GM18870 (cell line): ENCODE measurements at regions not wholly inside any gene's neighbourhood (a gene's known extent, or its start where the extent isn't known, plus 50 kb on each side); places are given as distances from the start of the nearest gene placed in this dataset.

Experiments used
- ATAC-seq: cut with Tn5 transposase; IDR thresholded peaks from one replicate; pipeline ENCODE4 v1.9.1; 2021; ENCODE audit warnings: moderate library complexity; ENCODE audit not compliant: unreplicated experiment

GRCh38 chr5:12794476-12795332 is 890.5 kb upstream of the CTNND2 start:
- no peak for ATAC-seq

GRCh38 chr5:12793373-12793772 is 889.1 kb upstream of the CTNND2 start:
- no peak for ATAC-seq

DNA sequence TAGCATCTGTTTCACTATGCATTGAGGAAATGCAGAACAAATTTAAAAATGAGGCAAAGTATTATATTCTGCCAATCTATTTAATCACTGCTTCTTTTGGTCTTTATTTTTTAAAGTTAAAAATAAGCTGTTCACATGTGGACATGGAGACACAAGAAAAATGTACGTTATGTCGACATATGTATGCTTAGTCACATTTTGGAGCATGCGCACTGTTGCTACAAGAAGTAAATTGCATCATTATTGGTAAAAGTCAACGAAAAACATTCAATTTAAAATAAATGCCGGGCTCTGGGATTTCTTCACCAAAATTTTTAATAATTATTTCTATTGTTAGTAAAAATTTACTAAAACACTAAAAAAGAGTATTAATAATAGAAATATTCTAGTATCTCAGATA is 876.3 kb upstream of the CTNND2 start:
- ATAC-seq: no peak

DNA sequence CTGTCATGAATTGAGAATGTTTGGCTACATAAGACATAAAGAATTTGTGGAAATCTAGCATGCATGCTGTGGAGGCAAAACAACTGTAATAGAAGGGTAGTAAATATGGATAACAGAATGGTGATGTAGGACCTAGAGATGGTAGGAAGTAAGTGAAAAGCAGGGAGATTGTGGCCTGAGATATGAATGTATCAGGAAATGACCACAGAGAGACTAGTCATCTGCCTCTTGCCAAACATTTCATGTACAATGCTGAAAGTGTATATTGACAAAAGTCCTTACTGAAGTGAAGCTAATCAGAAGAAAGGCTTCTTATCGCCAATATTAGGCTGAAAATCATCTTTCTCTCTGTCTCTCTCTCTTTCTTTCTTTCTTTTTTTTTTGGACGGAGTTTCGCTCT is 873.1 kb upstream of the CTNND2 start:
- ATAC-seq: no peak

DNA sequence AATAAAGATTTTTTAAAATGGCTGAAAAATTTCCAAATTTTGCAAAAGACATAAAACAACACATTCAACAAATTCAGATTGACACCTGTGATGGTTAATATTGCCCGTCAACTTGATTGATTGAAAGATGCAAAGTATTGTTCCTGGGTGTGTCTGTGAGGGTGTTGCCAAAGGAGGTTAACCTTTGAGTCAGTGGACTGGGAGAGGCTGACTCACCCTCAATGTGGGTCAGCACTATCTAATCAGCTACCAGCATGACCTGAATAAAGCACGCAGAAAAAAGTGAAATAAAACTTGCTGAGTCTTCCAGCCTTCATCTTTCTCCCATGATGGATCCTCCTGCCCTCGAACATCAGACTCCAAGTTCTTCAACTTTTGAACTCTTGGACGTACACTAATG is 868.0 kb upstream of the CTNND2 start:
- ATAC-seq: no peak

DNA sequence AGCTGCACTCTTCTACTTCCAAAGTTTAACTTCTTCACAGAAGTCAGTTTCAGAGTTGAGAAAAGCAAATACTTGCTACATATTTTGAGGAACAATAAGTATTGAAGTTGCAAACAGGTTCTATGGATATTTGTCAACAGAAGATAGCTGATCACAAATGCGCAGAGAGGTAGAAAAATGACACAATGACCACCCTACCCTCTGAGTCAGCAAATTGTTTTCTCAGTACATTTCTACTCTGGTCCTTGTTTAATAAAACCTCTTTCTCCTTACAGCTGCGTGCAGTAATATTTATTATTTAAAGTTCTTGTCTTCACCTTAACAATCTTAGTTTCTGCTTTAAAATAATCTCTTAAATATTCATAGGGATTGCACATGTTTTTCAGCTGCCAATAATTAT is 855.1 kb upstream of the CTNND2 start:
- ATAC-seq: no peak

DNA sequence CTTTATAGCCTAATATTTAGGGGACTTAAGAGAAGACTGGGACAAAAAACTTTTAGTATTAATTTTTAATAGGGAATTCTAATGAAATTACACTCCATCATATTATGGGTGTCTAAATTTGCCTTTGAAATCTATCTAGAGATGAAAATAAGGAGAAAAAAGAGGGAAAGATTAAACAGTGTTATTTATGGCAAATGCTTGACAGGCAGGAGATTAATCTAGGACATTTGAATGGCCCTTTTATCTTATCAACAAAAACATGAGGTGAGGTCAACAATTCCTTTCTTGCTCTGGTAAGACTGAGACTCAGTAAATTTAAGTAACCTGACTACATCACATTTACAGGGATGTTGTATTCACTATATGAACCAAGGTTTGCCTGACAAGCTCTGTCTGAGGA is 852.8 kb upstream of the CTNND2 start:
- no peak for ATAC-seq

- ATAC-seq: no peak
These were observed 841.3 kb upstream of the CTNND2 start for GRCh38 chr5:12745537-12745936.

DNA sequence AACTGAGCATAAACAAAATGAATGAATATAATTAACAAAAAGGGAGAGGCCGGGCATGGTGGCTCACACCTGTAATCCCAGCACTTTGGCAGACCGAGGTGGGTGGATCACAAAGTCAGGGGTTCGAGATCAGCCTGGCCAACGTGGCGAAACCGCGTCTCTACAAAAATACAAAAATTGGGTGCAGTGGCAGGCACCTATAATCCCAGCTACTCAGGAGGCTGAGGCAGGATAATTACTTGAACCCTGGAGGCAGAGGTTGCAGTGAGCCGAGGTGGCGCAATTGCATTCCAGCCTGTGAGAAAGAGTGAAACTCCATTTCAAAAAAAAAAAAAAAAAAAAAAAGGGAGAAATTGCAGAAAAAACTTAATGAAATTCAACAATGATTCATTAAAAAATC is 839.3 kb upstream of the CTNND2 start:
- no peak for ATAC-seq

GRCh38 chr5:12730354-12730753 is 826.1 kb upstream of the CTNND2 start:
- no peak for ATAC-seq

GRCh38 chr5:12716664-12717063 is 812.4 kb upstream of the CTNND2 start:
- ATAC-seq: no peak

DNA sequence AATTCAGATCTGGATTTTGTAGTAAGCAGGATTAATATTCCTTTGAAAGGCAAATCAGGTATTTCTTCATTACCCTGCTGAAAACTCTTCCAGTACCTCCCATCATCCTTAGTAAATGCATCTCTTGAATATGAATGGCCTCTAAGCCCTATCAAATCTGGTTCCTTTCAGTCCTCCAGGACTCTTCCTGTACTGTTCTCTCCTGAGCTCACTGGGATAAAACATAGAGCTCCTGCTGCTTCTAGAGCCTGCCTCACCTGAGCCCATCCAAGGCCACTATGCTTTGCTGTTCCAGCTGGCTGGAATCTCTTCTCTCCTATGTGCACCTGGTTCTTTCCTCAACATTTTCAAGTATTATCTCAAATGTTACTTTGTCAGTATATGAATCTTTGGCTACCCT is 803.3 kb upstream of the CTNND2 start:
- no peak for ATAC-seq

DNA sequence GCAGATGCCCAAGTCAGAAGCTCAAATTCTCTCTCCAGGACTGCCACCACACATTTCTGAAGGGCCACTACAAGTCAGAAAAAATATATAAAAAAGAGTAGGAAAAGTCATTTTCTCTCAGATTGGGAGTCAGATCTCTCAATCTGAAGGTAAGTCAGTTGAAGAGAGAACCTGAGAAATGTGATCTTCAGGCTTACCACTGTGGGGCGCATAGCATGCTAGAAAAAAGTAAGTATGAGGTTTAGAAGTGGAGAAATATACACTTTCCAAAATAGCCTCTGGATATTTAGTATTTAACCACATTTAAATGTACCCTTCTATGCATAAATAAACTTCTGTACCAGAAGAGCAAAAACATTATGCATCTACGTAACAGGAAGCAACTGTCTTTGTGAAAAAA is 800.7 kb upstream of the CTNND2 start:
- no peak for ATAC-seq

GRCh38 chr5:12703254-12703653 is 799.0 kb upstream of the CTNND2 start:
- ATAC-seq: no peak

DNA sequence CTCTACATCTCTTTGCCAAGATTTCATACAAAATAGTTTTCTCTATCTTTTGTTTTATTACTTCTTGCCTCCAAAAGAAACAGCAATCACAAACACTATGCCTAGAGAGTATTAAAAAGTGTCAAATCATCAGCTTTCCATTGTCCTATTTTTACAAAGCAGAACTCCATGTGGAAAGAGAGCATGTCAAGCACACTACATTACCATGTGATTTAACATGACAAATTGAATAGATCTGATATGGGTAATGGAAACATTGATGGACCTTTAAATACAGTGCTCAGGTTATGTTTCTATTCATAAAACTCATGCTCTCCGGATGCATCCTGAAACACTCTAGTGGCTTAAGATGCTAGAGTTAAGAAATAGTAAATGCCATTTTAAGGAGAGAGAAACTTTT is 791.4 kb upstream of the CTNND2 start:
- ATAC-seq: no peak

- ATAC-seq: no peak
These were observed 787.1 kb upstream of the CTNND2 start for GRCh38 chr5:12691330-12691729.

GRCh38 chr5:12690361-12690760 is 786.1 kb upstream of the CTNND2 start:
- no peak for ATAC-seq

DNA sequence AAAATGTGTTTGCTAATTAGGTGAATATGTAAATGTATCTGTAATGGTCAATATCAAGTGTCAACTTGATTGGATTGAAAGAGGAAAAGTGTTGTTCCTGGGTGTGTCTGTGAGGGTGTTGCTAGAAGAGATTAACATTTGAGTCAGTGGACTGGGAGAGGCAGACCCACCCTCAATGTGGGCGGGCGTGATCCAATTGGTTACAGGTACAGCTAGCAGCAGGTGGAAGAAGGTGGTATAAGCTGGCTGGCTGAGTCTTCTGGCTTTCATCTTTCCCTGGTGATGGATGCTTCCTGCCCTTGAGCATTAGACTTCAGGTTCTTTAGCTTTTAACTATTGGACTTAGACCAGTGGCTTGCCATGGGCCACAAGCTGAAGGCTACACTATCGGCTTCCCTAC is 779.0 kb upstream of the CTNND2 start:
- ATAC-seq: no peak

DNA sequence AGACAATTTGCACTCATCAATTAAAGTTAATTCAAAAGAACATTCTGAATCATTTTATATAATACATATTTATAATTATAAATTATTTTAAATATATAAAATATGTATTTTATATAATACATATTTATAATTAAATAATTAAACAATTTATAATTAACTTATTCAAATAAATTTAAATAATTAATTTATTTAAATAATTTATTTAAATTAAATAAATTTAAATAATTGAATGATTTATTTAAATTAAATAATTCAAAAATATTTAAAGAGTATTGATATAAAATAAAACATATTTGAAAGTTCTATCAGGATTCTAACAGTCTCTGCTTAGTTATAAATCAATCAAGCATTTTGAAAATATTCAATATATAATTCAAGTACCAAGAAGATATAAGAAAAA is 775.5 kb upstream of the CTNND2 start:
- no peak for ATAC-seq

- no peak for ATAC-seq
These were observed 771.7 kb upstream of the CTNND2 start for GRCh38 chr5:12675959-12676358.

GRCh38 chr5:12672141-12672540 is 767.9 kb upstream of the CTNND2 start:
- no peak for ATAC-seq

- no peak for ATAC-seq
These were observed 765.1 kb upstream of the CTNND2 start for GRCh38 chr5:12669326-12669725.

DNA sequence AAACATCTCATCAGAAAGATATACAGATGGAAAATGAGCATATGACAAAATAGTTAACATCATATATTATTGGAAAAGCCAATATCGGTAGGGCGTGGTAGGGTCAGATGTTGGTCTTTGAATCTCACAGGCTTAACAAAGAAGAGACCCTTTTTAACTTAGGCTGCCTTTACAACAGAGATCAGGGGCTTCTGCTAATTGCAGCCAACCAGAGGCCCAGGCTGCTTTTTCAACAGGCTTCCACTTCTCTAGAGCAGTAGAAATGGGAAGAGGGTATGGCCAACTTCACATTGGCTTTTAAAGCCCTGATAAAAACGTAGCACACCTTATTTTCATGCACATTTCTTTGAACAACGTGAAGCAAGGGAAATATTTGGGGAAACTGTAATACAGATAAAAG is 764.3 kb upstream of the CTNND2 start:
- ATAC-seq: no peak
